Neural progenitor cell (in vitro differentiated cells): ENCODE measurements at regions not wholly inside any gene's neighbourhood (a gene's known extent, or its start where the extent isn't known, plus 50 kb on each side); places are given as distances from the start of the nearest gene placed in this dataset.

Experiments used
- EZH2 ChIP-seq: fragments of 200-600 bp; sonication (generic); IDR thresholded peaks from 2 replicates; pipeline ENCODE4 v1.6.1; 2017; ENCODE audit warnings: antibody characterized with exemption, mild to moderate bottlenecking, moderate library complexity
- TF ChIP-seq, protein P1 (sequence below): fragments of 200-600 bp; sonication (generic); IDR thresholded peaks from 2 replicates; pipeline ENCODE4 v1.5.1; 2017; ENCODE audit warnings: antibody characterized with exemption, mild to moderate bottlenecking

DNA sequence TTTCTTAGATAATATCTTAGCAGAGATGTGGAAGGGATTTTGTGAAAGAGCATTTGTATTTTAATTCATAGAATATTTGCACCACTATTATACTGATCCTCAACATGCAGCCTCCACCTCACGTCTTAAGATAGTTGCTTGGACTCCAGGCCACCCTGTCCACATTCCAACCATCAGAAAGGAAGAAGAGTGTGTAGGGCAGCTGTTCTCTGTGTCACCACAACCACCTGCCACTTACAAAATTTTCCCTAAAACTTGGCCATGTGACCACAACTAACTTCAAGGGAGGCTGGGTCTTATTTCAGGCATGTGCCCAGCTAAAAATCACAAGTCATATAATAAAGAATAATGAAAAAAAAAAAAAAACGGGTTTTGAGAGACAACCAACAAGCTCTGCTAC is 528.1 kb downstream of the RAB28 start:
- TF ChIP-seq, protein P1, sequence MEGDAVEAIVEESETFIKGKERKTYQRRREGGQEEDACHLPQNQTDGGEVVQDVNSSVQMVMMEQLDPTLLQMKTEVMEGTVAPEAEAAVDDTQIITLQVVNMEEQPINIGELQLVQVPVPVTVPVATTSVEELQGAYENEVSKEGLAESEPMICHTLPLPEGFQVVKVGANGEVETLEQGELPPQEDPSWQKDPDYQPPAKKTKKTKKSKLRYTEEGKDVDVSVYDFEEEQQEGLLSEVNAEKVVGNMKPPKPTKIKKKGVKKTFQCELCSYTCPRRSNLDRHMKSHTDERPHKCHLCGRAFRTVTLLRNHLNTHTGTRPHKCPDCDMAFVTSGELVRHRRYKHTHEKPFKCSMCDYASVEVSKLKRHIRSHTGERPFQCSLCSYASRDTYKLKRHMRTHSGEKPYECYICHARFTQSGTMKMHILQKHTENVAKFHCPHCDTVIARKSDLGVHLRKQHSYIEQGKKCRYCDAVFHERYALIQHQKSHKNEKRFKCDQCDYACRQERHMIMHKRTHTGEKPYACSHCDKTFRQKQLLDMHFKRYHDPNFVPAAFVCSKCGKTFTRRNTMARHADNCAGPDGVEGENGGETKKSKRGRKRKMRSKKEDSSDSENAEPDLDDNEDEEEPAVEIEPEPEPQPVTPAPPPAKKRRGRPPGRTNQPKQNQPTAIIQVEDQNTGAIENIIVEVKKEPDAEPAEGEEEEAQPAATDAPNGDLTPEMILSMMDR, result no peak
- TF ChIP-seq EZH2, result no peak
